K562 (cell line): ENCODE measurements at regions not wholly inside any gene's neighbourhood (a gene's known extent, or its start where the extent isn't known, plus 50 kb on each side); places are given as distances from the start of the nearest gene placed in this dataset.

Source experiments
- ESRRB ChIP-seq: fragments of 250-450 bp; sonication (Bioruptor Pico); IDR thresholded peaks from 2 replicates; pipeline ENCODE4 v1.5.0; 2020; ENCODE audit warnings: mild to moderate bottlenecking, moderate library complexity, borderline replicate concordance
- FOXP4 ChIP-seq: sonication (generic); formaldehyde crosslinking; IDR thresholded peaks from 2 replicates; pipeline ENCODE4 v1.8.0; 2022; ENCODE audit warnings: mild to moderate bottlenecking, missing genetic modification reagents, borderline replicate concordance
- HDAC6 ChIP-seq: IDR thresholded peaks from 2 replicates; pipeline ENCODE4 v1.6.1; 2012; ENCODE audit warnings: low read depth, mild to moderate bottlenecking, control low read depth, inconsistent platforms, low read length, moderate library complexity
- MYC ChIP-seq, 2 experiments: fragments of 250-450 bp in 1 of 2; sonication (Bioruptor Pico) in 1 of 2; IDR thresholded peaks; 2 replicates each; pipeline versions ENCODE4 v1.5.1 to v1.6.1; 2012 to 2021; ENCODE audit warnings: low read depth in 2 of 2, borderline replicate concordance in 1 of 2, improper control_type of control experiment in 1 of 2, low read length in 1 of 2, mild to moderate bottlenecking in 1 of 2, moderate library complexity in 1 of 2
- POLR2AphosphoS2 ChIP-seq: IDR thresholded peaks from 2 replicates; pipeline ENCODE4 v1.6.1; 2012; ENCODE audit warnings: low read length, improper control_type of control experiment
- RBFOX2 ChIP-seq: fragments of 200-400 bp; formaldehyde crosslinking; IDR thresholded peaks from 2 replicates; pipeline ENCODE4 v1.6.1; 2017; ENCODE audit warnings: low read depth, mild to moderate bottlenecking, low read length, moderate library complexity
- SIX5 ChIP-seq, 2 experiments: IDR thresholded peaks; 2 replicates each; pipeline ENCODE4 v1.6.1; 2011; ENCODE audit warnings: low read length in 2 of 2, borderline replicate concordance in 1 of 2, low read depth in 1 of 2, mild to moderate bottlenecking in 1 of 2, moderate library complexity in 1 of 2; ENCODE audit not compliant: insufficient read depth in 1 of 2
- TAL1 ChIP-seq: fragments of 450-650 bp; IDR thresholded peaks from 2 replicates; pipeline ENCODE4 v1.6.1; 2016; ENCODE audit warnings: mild to moderate bottlenecking
- ZNF143 ChIP-seq: sonication (generic); formaldehyde crosslinking; IDR thresholded peaks from 2 replicates; pipeline ENCODE4 v1.9.0; 2022; ENCODE audit warnings: mild to moderate bottlenecking, missing genetic modification reagents
- ZNF436 ChIP-seq: fragments of 250-450, 450-650 bp; sonication (Bioruptor Pico); formaldehyde crosslinking; IDR thresholded peaks from 2 replicates; pipeline ENCODE4 v1.7.0; 2020; ENCODE audit warnings: mild to moderate bottlenecking
- TF ChIP-seq, protein P1 (sequence below): conservative IDR thresholded peaks from 2 replicates; pipeline ENCODE4 v1.6.1; 2011; ENCODE audit warnings: low read depth, mild to moderate bottlenecking, low read length; ENCODE audit not compliant: control insufficient read depth
- TF ChIP-seq, protein P2 (sequence below): sonication (generic); formaldehyde crosslinking; IDR thresholded peaks from 2 replicates; pipeline ENCODE4 v1.8.1; 2022; ENCODE audit warnings: missing genetic modification reagents

DNA sequence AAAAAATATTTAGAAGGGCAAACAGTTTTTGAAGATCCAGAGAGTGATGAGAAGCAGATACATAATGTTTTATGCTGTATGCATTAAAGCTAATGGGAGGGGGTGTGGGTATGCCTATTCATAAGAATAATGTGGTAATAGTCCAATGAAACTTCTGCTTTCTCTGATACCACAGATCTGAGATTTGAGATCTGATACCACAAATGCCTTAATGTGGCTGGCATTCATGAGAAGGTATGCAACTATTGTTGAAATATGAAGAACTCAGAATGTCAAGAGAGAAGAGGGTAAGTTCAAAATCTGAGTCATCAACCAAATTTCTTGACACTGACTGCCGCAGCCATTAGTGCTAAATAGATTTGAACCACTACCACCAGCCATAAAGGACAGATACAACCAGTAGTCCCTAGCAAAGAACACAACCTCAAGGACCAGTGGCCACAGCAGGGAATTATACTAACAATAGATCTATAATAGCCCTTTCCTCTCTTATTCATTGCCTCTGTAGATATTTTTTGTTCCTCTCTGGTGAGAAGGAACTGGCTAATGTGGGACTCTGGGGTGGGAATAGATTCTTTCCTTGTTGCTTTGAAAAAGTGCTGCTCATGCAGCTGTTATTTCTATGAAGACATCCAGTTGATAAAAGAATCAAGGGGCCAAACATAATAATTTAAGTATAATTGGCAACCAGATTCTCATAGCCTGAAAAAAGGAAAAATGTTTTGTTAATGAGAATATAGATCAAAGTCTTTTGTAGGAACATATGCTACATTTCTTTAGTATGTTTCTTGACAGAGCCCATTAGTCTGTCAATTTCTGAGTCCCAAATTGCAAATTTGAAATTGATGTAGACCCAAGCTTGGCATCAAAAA lies 256.5 kb upstream of the ZNF608 start:
- TF ChIP-seq ZNF436 (CRISPR knock-in tag): no peak
- TF ChIP-seq MYC (IDR thresholded peaks at IDR 0.05; ENCODE audit: low read depth, low read length): no peak
- TF ChIP-seq MYC (CRISPR knock-in tag; IDR thresholded peaks at IDR 0.05; ENCODE audit: borderline replicate concordance, low read depth): no peak
- no peak for TF ChIP-seq SIX5 (IDR thresholded peaks at IDR 0.05; ENCODE audit: borderline replicate concordance in 1 of 2, insufficient read depth in 1 of 2, low read depth in 1 of 2, low read length in 2 of 2)
- no peak for TF ChIP-seq POLR2AphosphoS2
- no peak for TF ChIP-seq FOXP4 (CRISPR knock-in tag)
- TF ChIP-seq, protein P1, sequence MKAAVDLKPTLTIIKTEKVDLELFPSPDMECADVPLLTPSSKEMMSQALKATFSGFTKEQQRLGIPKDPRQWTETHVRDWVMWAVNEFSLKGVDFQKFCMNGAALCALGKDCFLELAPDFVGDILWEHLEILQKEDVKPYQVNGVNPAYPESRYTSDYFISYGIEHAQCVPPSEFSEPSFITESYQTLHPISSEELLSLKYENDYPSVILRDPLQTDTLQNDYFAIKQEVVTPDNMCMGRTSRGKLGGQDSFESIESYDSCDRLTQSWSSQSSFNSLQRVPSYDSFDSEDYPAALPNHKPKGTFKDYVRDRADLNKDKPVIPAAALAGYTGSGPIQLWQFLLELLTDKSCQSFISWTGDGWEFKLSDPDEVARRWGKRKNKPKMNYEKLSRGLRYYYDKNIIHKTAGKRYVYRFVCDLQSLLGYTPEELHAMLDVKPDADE: no peak
- TF ChIP-seq ZNF143 (CRISPR knock-in tag): no peak
- TF ChIP-seq TAL1: no peak
- no peak for TF ChIP-seq ESRRB (CRISPR knock-in tag)
- no peak for TF ChIP-seq HDAC6
- no peak for TF ChIP-seq RBFOX2
- TF ChIP-seq, protein P2, sequence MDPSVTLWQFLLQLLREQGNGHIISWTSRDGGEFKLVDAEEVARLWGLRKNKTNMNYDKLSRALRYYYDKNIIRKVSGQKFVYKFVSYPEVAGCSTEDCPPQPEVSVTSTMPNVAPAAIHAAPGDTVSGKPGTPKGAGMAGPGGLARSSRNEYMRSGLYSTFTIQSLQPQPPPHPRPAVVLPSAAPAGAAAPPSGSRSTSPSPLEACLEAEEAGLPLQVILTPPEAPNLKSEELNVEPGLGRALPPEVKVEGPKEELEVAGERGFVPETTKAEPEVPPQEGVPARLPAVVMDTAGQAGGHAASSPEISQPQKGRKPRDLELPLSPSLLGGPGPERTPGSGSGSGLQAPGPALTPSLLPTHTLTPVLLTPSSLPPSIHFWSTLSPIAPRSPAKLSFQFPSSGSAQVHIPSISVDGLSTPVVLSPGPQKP (CRISPR knock-in tag): no peak
